ENCODE measurements at regions not wholly inside any gene's neighbourhood (a gene's known extent, or its start where the extent isn't known, plus 50 kb on each side); places are given as distances from the start of the nearest gene placed in this dataset.

DNA sequence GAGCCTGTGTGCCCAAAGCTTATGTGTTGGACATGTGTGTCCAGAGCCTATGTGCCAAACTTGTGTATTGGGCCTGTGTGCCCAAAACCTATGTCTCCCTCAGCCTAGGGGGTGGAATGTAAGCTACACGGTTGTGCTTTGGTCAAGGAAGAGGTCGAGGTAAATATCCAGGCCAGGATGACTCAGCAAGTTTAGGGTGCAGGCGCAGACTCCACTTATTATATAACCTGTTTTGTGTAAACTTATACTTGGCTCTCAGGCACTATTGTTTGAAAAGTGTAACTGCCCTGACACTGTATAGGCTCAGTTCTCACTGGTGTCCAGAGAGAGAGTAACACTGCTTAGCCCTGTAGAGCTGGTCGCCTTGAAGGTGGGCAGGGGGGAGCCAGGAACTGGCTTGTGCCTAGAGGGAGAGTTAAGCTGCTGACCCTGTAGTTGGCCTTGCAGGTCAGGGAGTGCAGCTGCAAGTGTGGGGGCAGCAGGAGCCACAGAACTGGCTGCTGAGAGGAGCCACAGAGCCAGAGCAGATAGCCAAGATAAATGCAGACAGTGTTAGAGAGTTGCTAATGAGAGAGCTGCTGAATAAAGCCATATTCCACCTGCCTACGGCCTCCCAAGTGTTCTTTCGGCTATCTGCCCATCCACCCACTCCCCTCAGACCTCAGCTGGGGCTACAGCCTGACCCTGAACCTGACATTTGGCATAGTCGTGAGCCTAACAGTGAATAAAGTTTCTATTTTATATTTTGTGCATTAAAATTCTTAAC is 517.2 kb upstream of the SLITRK1 start:
- no peak for DNase-seq

DNA sequence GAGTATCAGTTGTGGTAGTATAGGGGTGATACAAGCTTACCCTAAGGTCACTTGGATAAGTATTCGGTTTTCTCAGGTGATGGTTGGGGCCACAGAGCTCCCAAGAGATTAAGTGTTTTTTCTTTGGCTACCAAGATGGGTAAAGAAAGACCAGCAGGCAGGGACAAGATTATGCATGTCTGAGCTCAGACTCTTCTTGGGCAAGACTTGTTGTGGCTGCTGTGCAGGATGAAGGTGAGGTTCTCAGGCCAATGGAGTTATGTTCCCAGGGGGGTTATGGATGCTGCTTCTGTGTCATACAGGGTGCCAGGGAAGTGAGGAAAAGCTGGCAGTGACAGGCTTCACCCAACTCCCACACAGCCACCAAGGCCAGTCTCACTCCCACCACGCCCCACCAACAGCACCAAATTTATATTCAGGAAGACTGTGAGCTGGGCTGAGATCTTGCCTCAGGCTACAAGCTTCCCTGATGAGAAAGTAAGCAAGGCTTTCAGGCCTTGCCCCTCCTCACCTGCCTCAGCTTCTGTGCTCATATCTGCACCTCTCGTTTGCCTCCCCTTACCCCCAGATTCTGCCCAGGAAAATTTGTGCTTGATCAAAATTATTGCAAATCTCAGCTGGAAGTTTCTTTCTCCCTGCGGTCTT is 511.8 kb upstream of the SLITRK1 start:
- DNase-seq = no peak

DNA sequence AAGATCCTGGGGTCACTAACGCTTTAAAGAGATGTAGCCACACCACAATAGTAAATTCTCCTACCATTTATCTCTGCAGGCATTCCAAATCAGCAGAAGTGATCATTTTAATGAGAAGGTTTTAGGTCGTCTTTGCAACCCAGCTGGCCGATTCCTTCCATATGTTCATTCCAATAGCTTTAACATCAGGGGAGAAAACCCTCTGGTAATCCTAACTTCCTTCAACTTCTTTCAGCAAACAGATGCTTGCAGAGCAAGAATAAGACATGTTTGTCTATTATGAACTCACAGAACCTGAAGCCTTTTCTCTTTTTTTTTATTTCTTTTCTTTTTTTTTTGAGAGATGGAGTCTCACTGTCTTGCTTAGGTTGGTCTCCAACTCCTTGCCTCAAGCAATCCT is 498.6 kb upstream of the SLITRK1 start:
- no peak for DNase-seq

DNA sequence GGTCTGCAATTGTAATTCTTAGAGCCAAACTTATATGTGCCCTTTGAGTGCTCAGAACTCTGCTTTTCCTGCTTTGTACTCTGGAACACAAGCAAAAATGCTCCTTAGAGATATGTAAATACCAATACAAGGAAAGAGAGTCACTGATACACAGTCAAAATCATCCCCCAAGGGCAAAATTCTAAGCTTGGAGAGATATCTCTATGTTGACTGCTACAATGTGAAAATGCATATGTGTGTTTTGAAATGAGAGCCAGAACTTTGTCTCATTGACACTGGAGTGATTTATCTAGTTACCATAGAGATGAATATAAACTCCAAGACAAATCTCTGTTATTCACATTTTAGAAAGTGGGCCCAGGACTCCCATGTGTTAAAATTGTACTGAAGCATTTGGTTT is 494.8 kb upstream of the SLITRK1 start:
- DNase-seq = no peak

DNA sequence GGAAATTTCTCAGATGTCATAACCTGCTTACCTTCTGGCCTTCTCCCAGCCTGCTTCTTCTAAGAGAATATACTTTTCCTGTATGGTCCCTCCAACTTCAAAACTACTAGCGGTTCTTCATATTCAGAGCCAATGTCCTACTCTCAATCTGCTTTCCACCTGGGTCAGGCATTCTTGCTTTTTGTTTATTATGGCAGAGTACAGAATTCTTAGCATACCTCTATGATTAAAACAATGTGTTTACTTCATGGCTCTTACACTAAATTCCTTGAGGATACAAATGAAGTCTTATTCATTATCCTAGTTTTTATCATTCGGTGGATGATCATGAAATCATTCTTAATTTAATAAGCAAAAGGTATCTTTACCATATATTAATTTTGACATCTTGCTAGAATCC is 484.2 kb upstream of the SLITRK1 start:
- no peak for DNase-seq

DNA sequence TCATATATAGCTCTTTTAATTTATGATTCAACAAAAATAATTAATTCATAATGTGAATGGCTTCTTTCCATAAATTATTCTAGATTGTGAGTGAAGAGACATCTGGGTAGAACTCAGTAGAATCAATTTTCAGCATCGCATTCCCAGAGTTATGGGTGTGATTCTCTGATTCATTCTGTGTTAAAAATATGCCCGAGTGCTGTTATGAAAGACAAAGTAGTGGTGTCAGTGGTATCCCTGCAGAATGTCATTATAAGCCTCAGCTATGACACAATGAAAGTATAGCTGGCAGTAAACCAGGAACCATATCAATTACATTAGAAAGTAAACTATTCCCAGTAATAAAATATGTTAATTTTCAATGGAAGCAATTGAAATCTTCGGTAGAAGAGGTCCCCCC is 480.5 kb upstream of the SLITRK1 start:
- DNase-seq = no peak

DNA sequence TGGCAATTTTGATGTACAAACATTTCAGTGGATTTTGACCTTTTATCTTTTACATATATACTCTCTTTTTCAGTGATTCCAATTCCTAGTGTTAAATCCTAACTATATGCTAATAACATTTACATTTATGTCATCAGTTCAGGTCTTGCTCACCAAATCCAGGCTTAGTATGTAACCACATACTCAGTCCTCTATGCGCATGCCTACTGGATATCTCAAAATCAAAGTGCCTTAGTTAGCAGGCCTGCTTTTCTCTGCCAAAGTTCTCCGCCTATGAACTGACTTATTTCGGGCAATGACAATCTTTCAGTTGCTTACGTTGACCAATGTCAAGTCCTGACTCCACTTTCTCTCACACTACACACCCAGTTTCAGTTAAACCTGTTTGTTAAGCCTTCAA is 478.5 kb upstream of the SLITRK1 start:
- no peak for DNase-seq

DNA sequence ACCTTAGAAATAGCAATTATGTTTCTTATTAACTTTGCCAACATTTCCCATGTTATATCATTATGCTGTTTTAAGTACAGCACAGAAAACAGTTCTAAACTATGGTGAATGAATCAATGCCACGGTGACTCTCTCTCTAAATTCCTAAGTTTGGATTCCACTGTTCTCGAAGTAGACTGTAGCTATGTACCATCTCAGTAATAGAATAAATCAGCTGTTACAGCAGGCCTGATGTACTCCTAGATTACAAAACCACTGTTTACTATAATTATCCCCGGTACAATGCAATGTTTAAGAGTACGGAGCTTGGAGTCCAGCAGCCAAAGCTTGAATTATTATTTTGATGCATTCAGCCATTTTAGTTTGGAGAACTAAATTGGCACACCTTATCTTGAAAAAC is 476.3 kb upstream of the SLITRK1 start:
- DNase-seq = no peak

DNA sequence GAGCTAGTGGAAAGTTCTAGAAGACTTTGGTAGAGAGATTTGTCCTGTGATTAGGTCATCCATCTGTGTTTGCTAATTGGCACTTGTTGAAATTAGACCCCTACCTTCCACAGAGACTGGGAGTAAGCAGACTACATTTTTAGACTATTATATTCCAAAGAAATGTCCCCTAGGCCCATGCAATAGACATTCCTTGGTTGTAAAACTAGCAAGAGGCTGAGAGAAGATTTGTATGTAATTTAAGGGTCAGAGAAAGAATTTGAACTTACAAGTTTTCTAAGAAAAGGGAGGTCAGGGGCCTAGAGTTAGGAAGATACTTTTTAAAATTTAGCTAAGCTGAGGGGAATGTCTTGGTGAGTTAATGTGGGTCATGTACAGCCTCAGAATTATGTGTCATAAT is 470.7 kb upstream of the SLITRK1 start:
- DNase-seq = no peak

DNA sequence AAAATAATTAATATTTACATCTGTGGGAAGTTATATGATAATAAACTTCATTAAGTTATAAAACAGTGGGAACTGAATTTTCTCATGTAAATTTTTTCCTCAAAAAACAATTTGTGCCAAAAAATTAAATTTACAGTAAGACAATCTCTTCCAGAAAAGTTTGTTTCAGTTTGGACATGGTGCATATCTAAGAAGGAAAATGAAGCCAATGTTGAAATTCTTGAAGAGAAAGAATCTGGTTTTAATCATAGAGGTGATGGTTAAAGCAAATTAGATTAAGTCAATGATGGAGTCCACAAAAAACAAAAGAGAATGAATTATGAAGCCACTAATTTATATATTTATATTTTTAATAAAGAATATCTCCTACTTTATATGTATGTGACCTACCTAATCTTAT is 457.2 kb upstream of the SLITRK1 start:
- no peak for DNase-seq

DNA sequence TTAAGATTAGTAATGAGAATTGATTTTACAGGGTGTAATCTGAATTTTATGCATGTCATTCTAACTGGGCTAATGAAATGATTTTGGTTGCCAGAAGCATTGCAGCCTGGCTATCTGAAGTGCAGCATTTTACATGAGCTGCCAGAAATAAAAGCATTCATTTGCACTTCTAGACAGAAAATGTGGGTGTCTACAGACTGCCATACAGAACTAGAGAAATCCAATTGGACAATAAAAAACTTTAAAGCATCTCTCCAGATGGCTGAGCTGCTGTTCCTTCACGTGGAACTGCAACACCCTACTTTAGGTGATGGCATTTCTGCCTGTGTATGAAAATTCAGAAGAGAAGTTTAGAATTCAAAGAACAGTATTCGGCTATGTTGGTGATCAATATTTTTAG is 450.1 kb upstream of the SLITRK1 start:
- DNase-seq = no peak

DNA sequence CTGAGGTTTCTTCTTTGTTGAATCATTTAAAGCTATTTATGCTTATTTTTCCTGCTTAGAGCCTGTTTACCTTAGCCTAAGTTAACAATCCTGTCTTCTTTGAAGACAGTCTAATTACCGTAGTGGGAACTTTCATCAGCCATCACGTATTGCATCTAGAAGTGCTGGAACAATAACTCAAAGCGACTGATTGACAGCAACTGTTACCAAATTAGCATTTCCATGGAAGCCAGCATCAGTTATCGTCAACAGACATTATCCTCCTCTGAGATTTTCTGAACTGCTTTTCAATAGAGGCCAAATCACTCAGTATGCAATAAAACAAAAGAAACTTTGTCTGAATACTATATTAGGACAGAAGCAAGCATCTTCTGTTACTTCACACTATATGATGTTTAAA is 433.3 kb upstream of the SLITRK1 start:
- DNase-seq = no peak

DNA sequence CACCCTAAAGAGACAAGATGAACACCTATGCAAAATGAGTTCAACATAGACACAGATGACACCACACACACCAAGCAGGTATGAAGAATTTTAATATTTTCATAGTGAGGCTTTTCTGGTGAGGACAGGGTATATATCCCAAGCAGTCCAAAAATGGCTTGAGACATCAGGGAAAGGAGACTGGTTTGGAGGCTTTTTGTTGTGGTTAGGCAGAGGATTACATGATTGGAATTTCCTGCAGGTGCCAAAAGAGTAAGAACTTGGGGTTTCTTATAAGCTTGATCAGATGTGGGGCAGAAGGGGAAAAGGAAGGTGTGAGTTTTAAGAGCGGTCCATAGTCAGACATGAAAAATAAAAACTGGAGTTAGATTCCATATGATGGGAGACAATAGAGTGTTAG is 420.8 kb upstream of the SLITRK1 start:
- no peak for DNase-seq

DNA sequence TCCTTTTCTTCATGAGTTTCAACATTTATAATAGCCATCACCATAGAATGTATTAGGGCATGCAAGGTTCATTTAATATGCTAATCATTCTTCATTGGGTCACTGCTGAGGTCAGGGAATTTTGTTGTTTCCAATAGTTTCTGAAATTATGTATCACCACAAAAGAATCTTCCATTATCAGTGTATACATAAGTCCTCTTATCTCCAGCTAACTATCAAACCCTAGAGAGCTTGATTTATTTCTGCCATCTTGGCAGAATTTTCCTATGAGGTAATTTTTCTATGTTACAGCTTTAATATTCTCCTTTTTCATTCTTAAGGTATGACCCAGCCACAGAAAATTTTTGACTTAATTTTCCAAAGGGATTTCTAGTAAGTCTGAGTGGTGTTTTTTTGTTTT is 415.0 kb upstream of the SLITRK1 start:
- no peak for DNase-seq

DNA sequence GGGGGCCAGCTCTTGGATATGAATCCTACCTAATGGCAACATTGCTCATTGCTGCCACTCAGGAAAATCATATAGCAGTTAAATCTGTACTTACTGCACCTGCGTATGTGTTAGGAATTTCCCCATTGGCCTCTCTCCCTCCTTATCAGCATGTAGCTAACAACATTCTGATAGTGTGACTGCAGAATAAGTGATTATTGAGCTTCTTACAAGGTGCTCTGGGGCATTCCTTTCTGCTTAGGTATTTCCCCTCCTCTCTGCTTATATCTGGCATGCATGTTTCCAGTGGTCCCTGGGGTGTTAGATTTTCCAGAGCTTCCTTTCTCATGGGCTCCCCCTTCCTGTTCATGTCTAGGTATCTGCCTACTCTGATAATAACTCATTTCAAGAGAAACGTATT is 414.1 kb upstream of the SLITRK1 start:
- no peak for DNase-seq

DNA sequence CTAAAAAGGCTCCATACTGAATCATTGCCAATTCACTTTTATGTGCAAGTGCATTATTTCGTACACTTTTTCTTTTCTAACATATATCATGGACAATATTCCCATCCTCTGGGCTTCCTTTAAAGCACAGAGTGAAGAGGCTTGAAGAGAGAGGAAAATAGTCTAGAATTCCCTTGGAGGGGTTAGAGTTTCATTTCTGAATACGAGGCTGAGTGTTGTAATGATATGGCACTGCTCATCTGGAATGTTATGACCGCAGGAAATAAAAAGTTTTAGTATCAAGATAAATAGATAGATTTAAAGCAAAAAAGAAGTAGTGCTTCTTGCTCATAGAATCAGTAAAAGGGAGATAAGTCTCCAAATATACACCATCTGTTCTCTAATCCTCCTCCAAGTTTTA is 412.3 kb upstream of the SLITRK1 start:
- no peak for DNase-seq

DNA sequence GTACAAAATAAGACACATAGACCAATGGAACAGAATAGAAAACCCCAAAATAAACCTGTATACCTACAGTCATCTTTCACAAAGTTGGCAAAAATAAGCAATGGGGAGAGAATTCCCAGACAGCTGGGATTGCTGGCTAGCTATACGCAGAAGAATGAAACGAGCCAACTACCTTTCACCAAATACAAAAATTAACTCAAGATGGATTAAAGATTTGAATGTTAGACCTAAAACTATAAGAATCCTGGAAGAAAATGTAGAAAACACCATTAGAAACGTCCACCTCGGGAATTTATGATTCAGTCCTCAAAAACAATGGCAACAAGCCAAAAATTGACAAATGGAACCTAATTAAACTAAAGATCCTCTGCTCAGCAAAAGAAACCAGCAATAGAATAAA is 408.1 kb upstream of the SLITRK1 start:
- no peak for DNase-seq

DNA sequence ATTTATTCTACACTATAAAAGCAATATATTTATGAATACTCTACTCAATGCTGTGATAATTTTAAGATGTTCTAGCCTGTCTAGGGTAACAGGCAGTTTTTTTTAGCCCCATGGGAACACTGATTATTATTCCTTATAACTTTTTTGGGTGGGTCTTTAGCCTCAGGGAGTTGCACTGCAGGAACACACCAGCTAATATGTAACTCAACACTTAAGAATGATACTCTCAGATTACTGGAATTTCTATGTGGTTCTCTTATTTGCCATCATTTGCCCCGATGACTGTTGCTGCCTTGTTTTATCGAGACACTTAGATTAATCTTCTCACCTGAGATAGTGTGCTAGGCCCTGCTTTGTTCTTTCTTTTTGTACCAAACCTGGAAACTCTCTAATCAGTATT is 396.9 kb upstream of the SLITRK1 start:
- DNase-seq = no peak

DNA sequence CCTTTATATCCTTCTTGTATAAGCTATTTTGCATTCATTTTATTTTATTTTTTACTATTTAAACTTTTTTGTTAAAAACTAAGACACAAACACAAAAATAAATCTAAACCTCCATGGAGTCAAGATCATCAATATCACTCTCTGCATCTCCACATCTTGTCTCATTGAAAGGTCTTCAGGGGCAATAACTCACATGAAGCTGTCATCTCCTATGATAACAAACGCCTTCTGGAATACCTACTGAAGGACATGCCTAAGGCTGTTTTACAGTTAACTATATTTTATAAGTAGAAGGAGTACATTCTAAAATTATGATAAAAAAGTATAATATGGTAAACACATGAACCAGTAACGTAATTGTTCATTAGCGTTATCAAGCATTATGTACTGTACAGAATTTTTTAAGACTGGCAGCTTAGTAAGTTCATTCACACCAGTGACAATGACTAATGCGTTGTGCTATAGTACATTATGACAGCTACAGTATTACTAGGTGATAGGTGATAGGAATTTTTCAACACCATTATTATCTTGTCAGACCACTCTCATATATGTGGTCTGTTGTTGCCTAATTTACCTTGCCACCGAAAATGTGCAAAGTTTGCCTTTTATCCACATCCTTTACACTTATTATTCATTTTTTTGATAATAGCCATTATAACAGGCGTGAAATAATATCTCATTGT is 390.7 kb upstream of the SLITRK1 start:
- DNase-seq = no peak

DNA sequence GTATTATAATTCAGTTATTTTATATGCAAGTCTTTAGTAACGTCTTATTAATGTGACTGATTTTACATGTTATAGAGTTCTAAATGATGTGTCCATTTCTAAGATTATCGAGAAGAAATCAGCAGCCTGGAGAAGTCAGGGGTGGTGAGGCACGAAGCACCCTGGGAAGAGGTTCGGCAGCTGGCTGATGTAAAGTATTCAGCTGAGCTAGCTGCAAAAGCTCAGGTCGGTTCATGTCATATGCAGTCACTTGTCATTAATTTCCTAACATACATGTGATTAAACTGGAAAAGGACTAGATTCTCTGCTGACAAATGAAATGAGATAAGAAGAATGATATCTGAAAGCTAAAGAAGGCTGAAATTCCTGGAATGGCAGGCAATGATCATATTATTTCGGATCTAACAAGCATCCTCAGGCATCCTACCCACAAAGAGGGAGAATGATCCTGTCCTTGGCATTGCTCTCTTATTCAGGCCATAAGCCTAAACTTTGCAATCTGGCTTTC is 383.0 kb upstream of the SLITRK1 start:
- DNase-seq = no peak

DNA sequence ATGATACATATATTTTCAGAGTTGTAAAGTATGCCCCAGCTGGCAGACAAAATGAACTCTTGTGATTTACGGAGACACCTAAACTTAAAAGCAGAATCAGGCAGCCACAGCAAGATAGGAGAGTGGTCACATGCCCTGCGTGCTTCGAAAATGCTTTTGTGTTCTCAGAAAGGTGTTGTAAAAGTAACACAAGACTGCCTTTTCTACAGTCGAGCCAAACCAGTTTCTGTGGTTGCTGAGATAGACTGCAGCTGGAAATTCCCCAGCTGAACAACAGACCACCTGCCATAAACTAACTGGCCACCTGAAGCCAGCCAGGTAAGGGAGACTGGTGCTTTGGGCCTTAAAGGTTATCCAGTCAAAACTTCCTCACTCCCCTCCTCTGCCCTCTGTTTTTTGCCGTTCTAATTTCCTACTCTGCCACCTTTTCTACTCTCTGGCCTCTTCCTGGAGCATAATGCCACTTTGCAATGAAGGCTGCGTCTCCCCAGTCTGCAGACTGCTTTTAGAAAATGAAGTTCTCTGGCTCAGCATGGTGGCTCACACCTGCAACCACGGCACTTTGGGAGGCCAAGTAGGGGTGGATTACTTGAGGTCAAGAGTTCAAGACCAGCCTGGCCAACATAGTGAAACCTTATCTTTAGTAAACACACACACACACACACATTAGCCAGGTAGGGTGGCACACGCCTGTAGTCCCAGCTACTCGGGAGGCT is 381.2 kb upstream of the SLITRK1 start:
- no peak for DNase-seq

DNA sequence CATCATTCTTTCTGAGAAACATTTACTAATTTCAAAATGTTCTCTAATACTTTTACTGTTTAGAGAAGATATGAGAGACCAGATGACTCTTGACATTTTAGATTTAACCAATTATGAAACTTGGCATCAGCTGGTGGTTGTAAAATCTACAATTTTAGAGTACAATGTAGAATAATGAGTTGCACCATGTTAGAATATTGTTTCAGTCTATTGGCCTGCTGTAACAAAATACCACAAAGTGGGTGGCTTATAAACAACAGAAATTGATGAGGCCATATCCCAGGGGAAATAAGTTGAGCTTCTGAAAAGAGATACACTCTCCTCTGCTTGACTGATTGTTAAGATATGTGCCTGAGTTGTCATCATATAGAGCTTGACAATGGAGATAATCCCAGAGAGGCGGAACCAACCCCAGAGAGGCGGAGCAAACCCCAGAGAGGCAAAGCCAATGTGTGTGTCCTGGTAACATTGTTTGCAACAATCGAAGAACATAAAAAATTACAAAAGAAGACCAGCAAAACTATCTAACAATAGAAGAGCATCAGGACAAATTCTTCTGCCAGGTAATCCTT is 373.0 kb upstream of the SLITRK1 start:
- DNase-seq = no peak

DNA sequence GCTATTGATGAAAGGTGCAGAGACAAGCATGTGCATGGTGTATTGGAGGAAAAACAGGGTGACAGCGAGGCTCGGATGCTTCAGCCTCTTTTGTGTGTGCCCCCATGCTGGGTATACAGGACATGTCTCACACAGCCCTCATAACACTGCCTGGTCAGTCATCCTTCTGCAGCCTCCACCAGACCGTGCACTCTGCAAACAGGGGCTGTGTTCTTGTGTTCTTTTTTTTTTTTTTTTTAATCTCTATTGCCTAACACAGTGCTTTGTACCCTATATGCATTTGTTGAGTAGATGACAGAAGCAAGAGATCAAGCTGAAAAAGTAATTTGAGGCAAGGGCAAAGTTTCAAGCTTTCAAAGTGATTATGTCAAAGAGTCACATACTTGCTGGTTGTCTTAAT is 367.2 kb upstream of the SLITRK1 start:
- no peak for DNase-seq
